ENCODE measurements at regions not wholly inside any gene's neighbourhood (a gene's known extent, or its start where the extent isn't known, plus 50 kb on each side); places are given as distances from the start of the nearest gene placed in this dataset.

- H3K4me3 ChIP-seq (ENCODE audit: severe bottlenecking), result no peak overlapping the region
- DNase-seq (ENCODE audit: low spot score), result no peak
- H3K9me3 ChIP-seq (ENCODE audit: severe bottlenecking), result no peaks in the 10 kb centered on the region
- no peak overlapping the region for H3K27ac ChIP-seq (ENCODE audit: poor library complexity, severe bottlenecking)
- no peak for TF ChIP-seq CTCF (IDR thresholded peaks at IDR 0.05; ENCODE audit: poor library complexity, severe bottlenecking)
- no peaks in the 10 kb centered on the region for H3K36me3 ChIP-seq (ENCODE audit: low read depth)
- no peaks in the 10 kb centered on the region for H3K4me1 ChIP-seq (ENCODE audit: insufficient read depth, poor library complexity, severe bottlenecking)
- no peaks in the 10 kb centered on the region for H3K27me3 ChIP-seq (ENCODE audit: insufficient read depth, poor library complexity, severe bottlenecking)
- ATAC-seq (ENCODE audit: low read depth), result no peak
These were observed 436.6 kb upstream of the GHITM start for GRCh38 chr10:83702731-83703130.

DNA sequence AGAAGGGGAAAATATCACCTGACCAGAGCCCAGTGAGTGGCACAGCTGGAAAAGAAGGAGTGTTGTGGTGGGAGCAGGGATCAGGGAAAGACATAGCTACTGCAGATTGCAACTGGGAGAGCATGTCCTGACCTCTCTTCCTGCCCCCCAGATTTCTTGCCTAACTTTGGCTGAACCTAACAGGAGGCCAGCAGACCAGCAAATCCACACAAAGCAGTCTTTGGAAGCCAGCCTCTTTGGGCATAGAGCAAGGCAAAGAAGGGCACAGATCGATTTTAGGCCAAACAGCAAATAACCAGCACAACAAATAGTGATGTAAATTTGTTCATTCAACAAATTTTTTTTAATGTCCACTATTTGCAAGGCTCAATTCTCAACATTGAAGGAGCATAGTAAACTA lies 433.2 kb upstream of the GHITM start:
- no peak for DNase-seq (ENCODE audit: low spot score)
- H3K36me3 ChIP-seq (ENCODE audit: low read depth), result no peaks in the 10 kb centered on the region
- ATAC-seq (ENCODE audit: low read depth), result no peak
- no peaks in the 10 kb centered on the region for H3K27me3 ChIP-seq (ENCODE audit: insufficient read depth, poor library complexity, severe bottlenecking)
- no peak for TF ChIP-seq CTCF (IDR thresholded peaks at IDR 0.05; ENCODE audit: poor library complexity, severe bottlenecking)
- no peaks in the 10 kb centered on the region for H3K4me1 ChIP-seq (ENCODE audit: insufficient read depth, poor library complexity, severe bottlenecking)
- no peak overlapping the region for H3K4me3 ChIP-seq (ENCODE audit: severe bottlenecking)
- H3K27ac ChIP-seq (ENCODE audit: poor library complexity, severe bottlenecking), result no peak overlapping the region
- H3K9me3 ChIP-seq (ENCODE audit: severe bottlenecking), result no peaks in the 10 kb centered on the region

DNA sequence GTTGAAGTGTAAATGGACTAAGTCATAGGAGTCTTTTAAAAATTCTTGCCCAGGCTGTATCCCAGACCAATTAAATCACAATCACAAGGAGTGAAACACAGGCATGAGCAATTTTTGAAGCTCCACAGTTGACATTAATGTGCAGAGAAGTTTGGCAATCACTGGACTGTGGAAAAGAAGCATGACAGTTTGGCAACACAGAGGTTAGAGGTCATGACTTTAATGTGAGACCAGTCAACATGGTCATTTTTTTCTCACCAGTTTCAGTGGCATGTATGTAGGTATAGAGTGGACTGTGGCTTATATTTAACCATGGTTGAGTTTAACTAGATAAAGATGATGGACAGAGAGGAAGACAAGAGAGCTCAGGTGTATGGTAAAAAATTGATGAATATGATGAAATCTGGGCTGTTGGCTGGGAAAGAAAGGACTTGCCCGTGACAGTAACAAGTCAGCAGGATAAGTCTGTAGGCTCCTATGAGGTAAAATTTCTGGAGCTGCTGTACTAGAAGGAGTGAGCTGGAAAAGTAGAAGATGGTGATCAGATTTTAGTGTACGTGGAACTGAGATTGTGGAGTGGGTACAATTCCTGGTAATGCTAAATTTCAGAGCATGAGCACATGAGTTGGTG lies 432.2 kb upstream of the GHITM start:
- no peak for TF ChIP-seq CTCF (IDR thresholded peaks at IDR 0.05; ENCODE audit: poor library complexity, severe bottlenecking)
- no peak overlapping the region for H3K4me3 ChIP-seq (ENCODE audit: severe bottlenecking)
- no peaks in the 10 kb centered on the region for H3K27me3 ChIP-seq (ENCODE audit: insufficient read depth, poor library complexity, severe bottlenecking)
- ATAC-seq (ENCODE audit: low read depth), result no peak
- H3K9me3 ChIP-seq (ENCODE audit: severe bottlenecking), result no peaks in the 10 kb centered on the region
- no peaks in the 10 kb centered on the region for H3K4me1 ChIP-seq (ENCODE audit: insufficient read depth, poor library complexity, severe bottlenecking)
- no peaks in the 10 kb centered on the region for H3K36me3 ChIP-seq (ENCODE audit: low read depth)
- DNase-seq (ENCODE audit: low spot score), result no peak
- H3K27ac ChIP-seq (ENCODE audit: poor library complexity, severe bottlenecking), result no peak overlapping the region

DNA sequence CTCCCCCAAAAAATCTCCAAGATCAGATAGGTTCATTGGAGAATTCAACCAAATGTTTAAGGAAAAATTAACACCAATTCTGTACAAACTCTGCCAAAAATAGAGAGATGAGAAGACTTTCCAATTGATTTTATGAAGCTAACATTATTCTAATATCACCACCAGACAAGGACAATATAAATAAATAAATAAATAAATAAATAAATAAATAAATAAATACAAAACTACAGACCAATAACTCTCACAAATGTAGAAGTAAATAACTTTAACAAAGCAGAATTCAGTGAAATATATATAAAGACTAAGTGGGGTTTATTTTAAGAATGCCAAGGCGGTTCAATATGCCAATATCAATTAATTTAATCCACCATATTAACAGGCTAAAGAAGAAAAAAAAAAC lies 425.9 kb upstream of the GHITM start:
- no peak for ATAC-seq (ENCODE audit: low read depth)

More for the DNA sequence above, 425.9 kb upstream of the GHITM start:
- no peak overlapping the region for H3K27ac ChIP-seq (ENCODE audit: poor library complexity, severe bottlenecking)
- H3K4me3 ChIP-seq (ENCODE audit: severe bottlenecking), result no peak overlapping the region
- H3K9me3 ChIP-seq (ENCODE audit: severe bottlenecking), result no peaks in the 10 kb centered on the region
- H3K27me3 ChIP-seq (ENCODE audit: insufficient read depth, poor library complexity, severe bottlenecking), result no peaks in the 10 kb centered on the region
- H3K36me3 ChIP-seq (ENCODE audit: low read depth), result no peaks in the 10 kb centered on the region
- no peak for TF ChIP-seq CTCF (IDR thresholded peaks at IDR 0.05; ENCODE audit: poor library complexity, severe bottlenecking)
- H3K4me1 ChIP-seq (ENCODE audit: insufficient read depth, poor library complexity, severe bottlenecking), result no peaks in the 10 kb centered on the region
- DNase-seq (ENCODE audit: low spot score), result no peak

Data from RWPE2 (cell line).